GM18520 (cell line): ENCODE measurements at regions not wholly inside any gene's neighbourhood (a gene's known extent, or its start where the extent isn't known, plus 50 kb on each side); places are given as distances from the start of the nearest gene placed in this dataset.

ENCODE experiments used
- ATAC-seq: cut with Tn5 transposase; IDR thresholded peaks from one replicate; pipeline ENCODE4 v1.9.1; 2021; ENCODE audit not compliant: unreplicated experiment

DNA sequence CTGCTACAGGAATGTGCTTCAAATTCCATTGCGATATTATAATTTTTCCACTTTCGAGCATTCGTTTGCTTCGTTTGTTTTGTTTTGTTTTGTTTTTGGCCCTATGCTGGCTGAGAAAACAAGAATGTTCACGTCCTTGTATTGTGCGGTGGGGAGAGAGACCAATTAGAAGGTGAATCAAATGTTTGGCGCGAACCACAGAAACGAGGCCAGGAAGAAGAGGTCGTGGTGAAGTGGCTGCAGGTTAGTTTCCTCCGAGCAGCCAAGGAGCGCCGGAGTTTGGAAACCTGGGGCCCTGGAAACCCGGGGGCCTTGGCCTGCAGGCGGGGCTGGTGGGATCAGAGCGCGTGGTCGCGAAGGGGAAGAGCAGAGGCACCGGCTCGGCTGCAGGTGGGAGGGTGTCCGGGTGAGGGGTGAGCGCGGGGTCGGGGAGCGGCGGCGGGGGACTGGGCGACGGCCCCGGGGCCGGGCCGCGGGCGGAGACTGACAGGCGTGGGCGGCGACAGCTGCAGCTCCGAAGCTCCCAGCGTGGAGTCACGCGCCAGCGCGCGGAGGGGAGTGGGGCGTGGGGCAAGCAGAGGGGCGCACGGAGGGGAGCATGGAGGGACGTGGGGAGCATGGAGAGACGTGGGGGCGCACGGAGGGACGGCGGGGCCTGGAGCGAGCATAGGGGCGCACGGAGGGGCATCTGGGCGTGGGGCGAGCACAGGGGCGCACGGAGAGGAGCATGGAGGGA is 141.5 kb upstream of the PDE10A start:
- no peak for ATAC-seq

DNA sequence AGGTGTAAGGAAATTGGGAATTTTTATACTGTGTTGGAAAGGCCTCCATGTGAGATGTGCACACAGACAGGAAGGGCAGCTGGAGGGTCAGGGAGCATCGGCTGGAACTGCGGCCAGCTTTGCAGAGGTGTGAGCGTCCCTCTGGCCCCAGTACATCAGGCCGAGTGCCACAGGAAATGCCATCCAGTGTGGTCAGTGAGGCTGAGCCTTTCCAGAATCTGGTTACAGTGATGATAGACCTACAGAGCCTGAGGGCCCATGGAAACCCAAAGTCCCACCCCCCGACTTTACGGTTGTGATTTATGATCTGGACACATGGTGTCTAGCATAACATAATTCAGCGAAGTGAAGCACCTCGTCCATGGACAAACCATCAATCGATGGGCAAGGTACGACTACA is 137.3 kb upstream of the PDE10A start:
- no peak for ATAC-seq

DNA sequence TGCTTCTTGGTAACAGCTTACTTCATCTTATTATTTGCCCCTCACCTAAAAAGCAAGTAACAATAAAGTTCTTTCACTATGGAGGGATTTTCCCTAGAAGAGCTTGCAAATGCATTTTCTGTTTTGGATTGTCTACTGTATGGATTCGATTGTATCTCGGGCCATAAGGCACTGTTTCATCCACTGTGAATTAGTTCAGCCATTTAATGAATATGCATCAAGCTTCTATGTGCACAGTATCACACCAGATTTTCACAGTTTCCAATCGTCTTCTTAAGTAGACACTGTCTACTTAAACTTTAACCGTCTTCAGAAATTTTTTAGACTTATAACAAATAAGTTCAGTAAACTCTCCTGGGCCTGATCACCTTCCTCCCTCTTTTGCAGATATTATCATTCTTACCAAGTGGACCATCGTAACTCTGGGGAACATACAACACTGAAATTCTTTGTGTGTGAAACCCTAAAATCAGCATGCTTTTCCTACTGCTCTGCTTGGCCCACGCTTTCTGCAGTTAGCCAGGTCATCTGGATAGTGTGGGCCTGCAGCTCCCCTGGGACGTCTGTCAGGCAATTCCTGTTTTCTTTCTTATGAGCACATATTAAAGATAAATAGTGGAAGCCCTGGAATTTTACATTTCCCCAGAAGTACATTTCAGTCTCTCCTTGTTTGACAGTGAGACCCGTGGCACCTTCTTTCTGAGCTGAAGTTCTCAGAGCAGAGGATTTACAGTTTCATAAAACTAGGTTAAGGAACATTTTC is 136.5 kb upstream of the PDE10A start:
- no peak for ATAC-seq

DNA sequence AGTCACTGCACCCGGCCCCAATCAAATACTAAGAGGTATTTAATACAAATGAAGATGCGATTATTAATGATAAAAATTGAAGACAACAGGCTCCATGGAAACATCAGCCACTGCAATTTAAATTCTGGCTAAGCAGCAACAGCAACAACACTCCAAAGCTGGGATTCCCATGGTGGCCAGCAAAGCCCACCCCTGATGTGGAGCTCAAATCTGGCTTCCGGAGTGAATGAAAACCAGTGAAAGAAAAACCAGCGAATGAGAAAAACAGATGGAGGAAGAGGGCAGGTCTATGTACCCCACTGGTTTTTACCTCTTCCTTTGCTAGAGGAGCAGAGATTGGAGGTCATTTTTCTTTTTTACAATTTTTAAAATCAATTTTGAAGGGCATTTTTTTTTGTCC is 135.9 kb upstream of the PDE10A start:
- ATAC-seq, result no peak

DNA sequence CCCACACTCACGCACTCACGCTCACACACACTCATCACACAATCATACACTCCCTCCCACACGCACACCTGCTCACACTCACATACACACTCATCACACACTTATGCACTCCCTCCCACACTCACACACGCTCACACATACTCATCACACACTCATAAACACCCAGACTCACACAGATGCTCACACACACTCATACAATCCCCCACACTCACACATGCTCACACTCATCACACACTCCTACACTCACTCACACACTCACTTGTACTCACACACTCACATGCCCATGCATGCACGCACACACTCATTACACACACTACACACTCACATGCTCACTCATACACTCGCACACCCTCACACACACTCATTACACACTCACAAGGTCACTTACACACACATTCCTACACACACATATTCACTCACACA is 131.1 kb upstream of the PDE10A start:
- ATAC-seq, result no peak

DNA sequence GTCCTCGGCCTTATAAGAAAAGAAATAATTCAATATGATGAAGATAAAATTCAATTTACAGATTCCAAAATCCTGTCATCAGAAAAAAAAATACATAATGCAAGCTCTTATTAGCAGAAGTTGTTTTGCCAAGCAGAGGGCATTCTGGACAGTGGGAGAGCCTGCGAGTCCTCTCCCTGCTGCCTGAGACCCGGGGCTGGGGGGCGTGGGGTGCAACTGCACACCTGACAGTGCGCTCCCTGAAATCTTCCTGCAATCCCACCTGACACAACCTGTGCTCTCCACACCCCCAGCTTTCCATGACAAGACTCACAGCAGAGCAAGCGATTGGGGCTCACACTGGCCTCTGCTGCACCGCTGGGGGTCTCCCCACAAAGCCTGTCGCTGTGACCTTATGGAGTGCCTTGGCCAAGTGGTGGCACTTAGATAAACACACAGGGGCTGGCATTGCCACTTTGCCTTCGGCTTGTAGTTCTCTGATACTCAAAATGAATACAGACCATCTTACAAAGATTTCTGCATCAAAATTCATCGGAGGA is 130.3 kb upstream of the PDE10A start:
- ATAC-seq, result no peak

DNA sequence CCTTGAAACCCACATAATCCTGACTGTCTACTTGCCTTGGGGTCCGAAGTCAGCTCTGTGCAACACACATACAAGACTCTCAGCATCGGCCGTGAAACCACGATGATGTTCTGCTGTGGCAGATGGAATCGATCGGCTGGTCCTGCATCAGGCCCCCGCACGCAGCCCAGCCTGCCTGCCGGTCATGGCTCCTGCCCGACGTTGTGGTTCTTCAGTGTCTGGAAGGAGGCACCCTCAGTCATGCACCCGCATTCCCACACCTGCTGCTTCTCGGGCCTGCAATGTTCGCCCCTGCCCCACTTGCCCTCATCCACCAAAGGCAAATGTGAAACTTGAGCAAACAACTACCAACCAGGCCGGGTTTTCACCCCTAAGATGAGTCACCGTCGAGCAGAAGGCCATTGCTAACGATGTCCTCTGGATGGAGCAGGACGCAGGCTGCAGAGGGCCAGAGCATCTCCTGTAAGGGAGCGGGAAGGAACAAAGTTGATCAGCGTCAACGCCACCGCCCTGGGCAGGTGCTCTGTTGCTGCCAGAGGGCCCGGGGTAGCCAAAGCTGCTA is 128.9 kb upstream of the PDE10A start:
- no peak for ATAC-seq

DNA sequence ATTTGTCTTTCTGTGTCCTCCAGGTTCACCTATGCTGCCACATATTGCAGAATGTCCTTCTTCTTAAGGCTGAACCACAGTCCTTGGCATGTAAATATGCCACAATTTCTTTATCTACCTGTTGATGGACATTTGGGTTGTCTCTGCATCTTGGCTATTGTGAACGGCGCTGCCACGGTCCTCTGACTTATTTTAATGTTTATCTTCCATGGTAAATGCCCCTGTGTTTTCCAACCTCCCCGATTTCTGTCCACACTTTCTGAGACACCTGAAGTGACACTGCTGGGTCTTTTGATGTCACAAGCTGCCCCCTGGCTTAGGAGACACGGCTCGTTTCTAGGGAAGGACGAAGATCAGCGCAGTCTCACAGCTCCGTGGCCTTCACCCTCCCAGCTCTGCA is 128.3 kb upstream of the PDE10A start:
- ATAC-seq, result no peak

DNA sequence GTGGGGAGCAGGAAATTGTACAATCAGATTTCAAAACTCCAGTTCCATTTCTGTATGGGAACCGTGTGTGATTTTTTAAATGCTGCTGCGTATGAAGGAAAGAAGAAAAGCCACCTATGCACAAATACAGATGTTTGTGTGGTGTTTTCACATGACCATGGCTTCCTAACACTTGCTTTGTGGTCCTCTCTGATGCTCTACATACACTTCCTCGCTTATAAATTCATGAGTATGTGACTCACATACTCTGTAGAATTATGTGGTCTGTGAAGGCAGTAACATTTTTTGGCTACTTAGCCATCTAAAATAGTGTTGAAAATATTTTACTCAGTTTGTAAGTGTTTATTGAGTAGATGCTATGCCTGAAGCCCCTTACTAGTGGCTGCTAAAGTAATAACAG is 119.8 kb upstream of the PDE10A start:
- ATAC-seq, result no peak

DNA sequence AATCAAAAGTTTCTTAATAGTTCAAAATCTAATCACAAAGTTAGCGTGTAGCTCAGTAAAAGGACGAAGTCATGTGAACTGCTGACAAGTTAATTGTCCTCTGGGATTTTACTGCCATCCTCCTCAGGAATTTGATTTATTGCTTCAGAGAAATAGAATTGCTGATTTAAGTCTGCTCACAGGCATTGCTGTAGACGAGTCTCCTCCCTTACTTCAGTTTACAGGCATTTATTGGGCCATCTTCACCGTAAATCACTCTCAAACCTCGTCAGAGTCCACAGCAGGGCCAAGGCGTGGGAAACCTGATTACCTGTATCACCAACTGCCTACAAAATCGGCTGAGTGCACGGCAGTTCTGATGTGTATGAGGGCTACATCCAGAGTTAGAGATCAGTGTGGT is 119.1 kb upstream of the PDE10A start:
- ATAC-seq, result no peak

DNA sequence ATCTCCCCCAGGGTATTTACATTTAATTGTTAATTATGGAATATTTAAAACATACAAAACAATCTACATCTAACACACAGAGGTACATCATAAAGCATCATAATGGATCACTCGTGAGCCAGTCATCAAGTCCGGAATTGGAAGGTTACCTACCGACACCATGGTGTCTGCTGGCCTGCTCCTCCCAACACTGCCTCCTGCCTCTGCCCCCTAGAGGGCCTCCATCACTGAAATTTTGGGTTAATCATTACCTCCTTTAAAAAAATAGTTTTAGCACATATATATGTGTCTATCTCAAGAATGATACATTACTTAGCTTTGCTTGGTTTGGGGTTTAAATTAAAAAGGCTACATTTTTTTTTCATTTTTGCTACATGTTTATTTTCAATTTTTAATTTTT is 114.6 kb upstream of the PDE10A start:
- no peak for ATAC-seq

DNA sequence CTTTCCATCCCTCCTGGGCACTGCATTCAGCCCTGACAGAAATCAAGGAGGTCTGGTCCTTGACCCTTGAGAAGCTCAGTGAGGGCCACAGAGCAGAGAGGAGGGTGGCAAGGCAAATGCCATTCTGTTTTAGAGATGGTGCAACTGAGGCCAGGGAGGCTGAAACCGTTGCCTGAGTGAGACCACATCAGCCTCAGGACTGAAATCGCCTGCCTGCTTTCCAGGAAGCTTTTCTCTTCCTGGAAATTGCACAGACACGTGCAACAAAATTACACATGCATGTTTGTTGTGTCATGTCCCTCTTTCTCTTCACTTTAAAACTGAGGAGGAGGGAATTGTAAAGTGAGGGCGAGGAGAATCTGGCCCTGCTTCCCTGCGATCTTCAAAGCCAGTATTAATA is 113.7 kb upstream of the PDE10A start:
- no peak for ATAC-seq

DNA sequence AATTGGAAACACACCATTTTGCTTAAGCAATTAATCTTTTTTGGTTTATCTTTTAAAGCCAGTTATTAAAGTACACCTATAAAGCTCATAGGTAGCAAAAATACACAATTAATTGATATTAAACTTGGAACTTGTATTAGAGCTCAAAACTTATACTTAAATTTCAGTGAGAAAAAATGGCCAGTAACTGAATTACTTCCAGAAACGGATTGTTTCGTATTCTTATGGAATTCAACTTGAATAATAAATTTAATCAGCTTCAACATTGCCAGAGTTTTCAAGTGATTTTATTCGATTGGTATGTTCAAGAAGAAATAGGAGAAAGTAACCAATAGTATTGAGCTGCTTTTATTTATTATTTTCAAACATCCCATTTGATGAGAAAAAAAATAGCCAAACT is 112.7 kb upstream of the PDE10A start:
- no peak for ATAC-seq

DNA sequence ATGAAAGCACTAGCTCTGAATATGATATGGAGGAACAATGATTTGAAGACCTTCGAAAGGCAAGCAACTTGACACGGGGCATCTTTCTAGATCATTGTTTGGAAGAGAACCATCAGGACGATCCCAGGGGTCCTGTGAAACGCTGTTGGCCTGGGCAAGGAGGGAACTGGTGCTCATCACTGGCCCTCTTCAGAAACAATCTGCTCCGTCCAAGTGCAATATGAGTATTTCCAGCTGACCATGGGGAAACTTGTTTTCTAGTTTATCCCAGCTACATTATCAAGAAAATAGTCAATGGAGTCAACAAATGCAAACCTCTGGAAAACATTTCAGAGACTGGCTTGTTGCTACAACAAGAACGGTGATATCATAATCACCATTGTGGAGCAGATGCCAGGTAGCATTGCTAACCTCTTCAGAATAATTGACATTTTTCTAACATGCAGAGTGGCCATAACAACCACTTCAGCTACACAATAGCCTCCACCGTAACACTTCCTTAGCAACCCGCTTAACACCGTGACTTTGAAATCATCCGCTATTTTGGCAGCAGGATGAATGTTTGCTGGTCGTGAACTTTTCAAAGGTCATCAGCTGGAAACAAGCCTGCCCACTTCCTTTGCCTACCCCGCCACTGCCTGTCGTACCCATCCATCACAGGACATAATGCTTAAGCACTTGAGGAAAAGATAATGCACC is 112.0 kb upstream of the PDE10A start:
- no peak for ATAC-seq

DNA sequence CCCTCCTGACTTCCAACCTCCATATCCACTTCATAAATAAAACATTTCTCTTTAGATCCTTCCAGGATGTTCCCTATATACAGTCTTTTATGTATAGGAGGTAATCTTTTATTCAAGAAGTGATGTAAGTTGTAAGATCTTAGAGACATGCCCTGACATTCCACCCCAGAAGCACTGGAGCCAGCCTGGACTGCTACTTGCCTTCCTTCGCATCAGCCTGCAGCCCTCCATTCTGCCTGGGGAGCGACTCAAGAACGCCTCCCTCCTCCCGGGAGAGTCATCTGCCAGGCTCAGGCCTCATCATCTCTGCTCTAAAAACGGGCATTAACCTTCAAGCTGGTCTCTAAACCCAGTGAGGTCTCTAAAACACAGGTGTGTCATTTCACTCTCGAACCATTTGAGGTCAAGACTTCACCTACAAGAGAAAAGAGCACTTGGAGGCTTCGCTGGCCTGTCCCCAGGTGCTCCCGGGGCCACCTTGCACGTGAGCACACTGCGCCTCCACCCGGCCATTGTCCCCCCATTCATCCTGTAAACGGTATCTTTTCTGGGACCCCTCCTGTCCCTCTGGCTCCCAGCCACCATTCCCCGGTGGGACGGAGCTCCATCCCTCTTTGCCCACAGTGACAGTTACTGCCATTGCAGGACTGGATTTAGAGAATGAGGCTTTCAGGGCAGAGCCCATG is 107.5 kb upstream of the PDE10A start:
- no peak for ATAC-seq

DNA sequence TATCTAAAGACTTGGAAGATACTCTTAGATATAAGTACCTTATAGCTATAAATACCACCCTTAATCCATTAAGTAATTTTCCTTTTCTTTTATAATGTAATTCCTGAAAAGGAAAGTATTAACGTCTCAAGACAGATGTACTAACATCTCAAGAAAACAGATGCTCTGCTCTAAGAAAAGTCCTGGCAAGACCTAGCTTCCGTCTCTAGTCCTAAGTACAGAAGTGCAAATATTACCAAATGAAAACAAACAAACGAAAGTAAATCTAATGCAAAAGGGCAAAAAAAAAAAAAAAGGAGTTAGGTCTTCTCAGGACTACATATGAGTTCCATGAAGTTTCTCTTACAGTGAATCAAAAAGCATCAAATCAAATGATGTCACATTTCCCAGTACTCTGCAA is 106.8 kb upstream of the PDE10A start:
- no peak for ATAC-seq

DNA sequence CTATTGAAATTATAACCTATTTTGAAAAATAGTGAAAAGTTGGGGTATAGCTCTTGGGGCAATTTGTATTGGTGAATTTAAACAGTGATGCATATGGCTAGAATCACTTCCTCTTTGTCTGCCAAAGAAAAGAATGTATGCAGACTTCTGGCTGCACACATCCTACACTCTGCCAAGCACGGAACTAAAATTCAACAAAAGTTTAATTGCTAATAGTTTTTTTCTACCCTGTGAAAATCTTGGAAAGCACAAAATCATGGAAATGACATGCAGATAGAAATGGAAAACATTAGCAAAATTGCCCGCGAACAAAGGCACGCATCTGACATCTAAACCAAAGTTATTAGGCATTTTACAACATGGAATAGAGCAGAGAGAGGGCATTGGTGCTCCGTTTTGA is 106.4 kb upstream of the PDE10A start:
- no peak for ATAC-seq

DNA sequence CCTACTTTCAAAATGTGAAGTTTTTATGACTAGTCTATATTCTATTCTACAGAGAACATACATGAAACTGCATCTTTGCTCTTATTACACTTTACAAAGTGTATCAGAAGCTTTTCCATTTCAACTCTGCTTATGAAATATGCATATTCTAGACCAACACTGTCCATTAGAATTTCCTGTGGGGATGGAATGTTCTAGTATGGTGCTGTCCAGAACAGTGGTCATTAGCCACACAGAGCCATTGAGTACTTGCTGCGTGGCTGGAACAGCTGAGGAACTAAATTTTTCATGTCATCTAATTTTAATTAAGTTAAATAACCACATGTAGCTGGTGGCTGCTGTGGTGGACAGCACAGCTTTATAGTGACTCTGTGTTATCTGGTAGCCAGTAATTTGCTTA is 105.9 kb upstream of the PDE10A start:
- no peak for ATAC-seq

DNA sequence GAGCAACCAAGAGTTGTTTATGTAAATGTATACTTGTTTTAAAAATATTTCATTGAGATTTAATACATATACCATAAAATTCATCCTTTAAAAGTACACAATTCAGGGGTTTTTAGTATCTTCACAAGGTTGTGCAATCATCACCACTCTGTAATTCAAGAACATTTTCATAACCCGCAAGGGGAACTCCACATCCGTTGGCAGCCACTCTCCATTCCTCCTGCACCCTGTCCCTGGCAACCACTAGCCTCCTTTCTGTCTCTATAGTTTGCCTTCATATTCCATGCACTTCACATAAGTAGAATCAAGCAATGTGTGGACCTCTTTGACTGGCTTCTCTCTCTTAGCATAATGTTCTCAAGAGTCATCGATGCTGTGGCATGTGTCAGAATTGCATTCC is 104.2 kb upstream of the PDE10A start:
- no peak for ATAC-seq

DNA sequence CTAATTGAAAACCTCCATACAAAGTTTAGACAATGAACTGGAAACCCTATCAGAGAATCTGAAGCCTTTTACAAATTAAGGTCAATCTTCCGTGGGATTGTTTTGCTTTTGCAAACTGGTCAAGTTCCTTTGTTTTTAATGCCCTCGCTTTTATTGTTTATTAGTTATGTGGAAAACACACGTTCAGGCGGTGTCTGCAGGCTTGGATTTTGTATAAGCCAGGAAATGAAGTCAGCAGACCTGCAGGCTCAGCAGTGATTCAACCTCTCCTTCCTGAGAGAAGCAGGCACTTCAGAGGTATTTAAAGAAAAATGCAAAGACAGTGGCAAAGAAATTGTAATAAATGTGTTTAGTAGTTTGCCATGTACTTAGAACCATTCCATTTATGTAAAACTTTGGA is 103.4 kb upstream of the PDE10A start:
- ATAC-seq, result no peak

DNA sequence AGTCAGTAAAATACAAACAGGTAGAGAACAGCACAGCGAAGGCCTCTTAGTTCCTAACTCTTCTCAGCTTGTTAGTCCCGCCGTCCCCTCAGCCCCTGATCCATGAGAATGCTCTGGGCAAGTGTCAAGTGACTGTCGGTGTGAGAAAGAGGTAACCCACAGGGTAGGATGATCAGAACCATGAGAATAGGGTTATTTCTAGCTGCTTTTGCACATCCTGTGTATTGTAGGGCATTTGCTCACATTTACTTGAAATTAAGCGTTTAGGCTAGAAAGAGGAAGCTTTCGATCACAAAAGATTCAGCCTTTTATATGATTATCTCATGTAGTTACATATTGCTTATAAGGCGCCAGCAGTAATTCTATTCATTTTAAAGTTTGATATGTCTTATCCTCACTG is 103.0 kb upstream of the PDE10A start:
- ATAC-seq, result no peak
